ENCODE measurements at regions not wholly inside any gene's neighbourhood (a gene's known extent, or its start where the extent isn't known, plus 50 kb on each side); places are given as distances from the start of the nearest gene placed in this dataset.

DNA sequence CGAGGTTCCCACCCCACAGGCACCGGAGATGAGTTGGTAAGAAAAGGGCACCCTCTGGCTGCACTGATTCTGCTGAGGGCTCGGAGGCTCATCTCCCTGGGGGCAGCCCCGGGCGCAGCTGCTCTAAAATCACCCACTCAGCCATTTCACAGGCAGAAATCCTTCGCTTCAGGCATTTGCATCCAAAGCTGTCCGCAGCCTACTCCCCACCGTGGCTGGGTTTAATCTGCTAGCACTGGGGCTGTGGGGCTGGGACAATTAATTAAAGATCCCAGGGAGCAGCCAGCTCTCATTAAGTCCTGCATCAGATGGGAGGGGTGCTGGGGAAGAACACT, 104.3 kb upstream of the PRR20G start:
- no peak for TF ChIP-seq CTCF (IDR thresholded peaks at IDR 0.05)
- TF ChIP-seq EZH2 (IDR thresholded peaks at IDR 0.05): no peak
- no peak for TF ChIP-seq EZH2phosphoT487 (IDR thresholded peaks at IDR 0.05)
